Osteocyte (in vitro differentiated cells): ENCODE measurements at regions not wholly inside any gene's neighbourhood (a gene's known extent, or its start where the extent isn't known, plus 50 kb on each side); places are given as distances from the start of the nearest gene placed in this dataset.
"Not testable (repeated sequence)": the region's sequence is repeated elsewhere in the genome, so short reads cannot be mapped to it uniquely, and the experiment has no call there.

Source experiments
- DNase-seq: peaks from one replicate; pipeline ENCODE4 v3.0.0; 2021; ENCODE audit warnings: mixed read lengths; ENCODE audit not compliant: unreplicated experiment; ENCODE audit errors: extremely low spot score
- H3K27ac Mint-ChIP-seq: one replicate; pipeline ENCODE4 v1.8.0; 2021; ENCODE audit warnings: mild to moderate bottlenecking, mixed read lengths; ENCODE audit not compliant: unreplicated experiment
- H3K27me3 Mint-ChIP-seq: one replicate; pipeline ENCODE4 v1.8.0; 2021; ENCODE audit warnings: mixed read lengths; ENCODE audit not compliant: unreplicated experiment
- H3K36me3 Mint-ChIP-seq: one replicate; pipeline ENCODE4 v1.8.0; 2021; ENCODE audit warnings: mixed read lengths; ENCODE audit not compliant: unreplicated experiment
- H3K4me1 Mint-ChIP-seq: one replicate; pipeline ENCODE4 v1.8.0; 2021; ENCODE audit warnings: mixed read lengths; ENCODE audit not compliant: unreplicated experiment
- H3K4me3 Mint-ChIP-seq: one replicate; pipeline ENCODE4 v1.8.0; 2021; ENCODE audit warnings: mild to moderate bottlenecking, moderate library complexity, mixed read lengths; ENCODE audit not compliant: unreplicated experiment
- H3K9me3 Mint-ChIP-seq: one replicate; pipeline ENCODE4 v1.8.0; 2021; ENCODE audit warnings: mixed read lengths; ENCODE audit not compliant: unreplicated experiment
- TF ChIP-seq, protein P1 (sequence below): fragments of 200-600 bp; sonication (generic); IDR thresholded peaks from 2 replicates; pipeline ENCODE4 v1.5.0; 2021; ENCODE audit warnings: antibody characterized with exemption, mild to moderate bottlenecking, moderate library complexity

DNA sequence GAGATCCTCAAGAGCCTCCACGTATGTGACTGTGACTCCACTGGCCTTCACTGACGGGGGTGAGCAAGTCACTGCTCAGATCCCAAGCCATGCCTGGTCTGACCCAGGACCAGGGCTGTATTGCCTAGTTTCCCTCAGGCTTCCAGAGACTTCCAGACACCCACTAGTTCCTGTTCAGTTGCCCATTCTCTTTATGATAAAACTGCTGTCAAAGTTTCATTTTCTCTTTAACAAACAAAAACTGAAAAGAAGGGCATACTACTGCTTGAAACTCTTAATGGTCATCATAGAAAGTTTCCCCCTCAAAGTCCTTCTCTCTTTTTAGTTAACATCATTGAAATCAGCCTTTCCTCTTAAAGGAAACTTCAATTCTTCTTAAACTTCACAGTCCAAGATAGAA is 105.7 kb upstream of the GHR start:
- H3K9me3 Mint-ChIP-seq, result peaks cover 18% of the 10 kb centered on the region
- no peak for DNase-seq
- no peak overlapping the region for H3K4me3 Mint-ChIP-seq
- H3K27me3 Mint-ChIP-seq, result no peaks in the 10 kb centered on the region
- no peak overlapping the region for H3K27ac Mint-ChIP-seq
- no peaks in the 10 kb centered on the region for H3K4me1 Mint-ChIP-seq
- TF ChIP-seq, protein P1, sequence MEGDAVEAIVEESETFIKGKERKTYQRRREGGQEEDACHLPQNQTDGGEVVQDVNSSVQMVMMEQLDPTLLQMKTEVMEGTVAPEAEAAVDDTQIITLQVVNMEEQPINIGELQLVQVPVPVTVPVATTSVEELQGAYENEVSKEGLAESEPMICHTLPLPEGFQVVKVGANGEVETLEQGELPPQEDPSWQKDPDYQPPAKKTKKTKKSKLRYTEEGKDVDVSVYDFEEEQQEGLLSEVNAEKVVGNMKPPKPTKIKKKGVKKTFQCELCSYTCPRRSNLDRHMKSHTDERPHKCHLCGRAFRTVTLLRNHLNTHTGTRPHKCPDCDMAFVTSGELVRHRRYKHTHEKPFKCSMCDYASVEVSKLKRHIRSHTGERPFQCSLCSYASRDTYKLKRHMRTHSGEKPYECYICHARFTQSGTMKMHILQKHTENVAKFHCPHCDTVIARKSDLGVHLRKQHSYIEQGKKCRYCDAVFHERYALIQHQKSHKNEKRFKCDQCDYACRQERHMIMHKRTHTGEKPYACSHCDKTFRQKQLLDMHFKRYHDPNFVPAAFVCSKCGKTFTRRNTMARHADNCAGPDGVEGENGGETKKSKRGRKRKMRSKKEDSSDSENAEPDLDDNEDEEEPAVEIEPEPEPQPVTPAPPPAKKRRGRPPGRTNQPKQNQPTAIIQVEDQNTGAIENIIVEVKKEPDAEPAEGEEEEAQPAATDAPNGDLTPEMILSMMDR, result no peak
- no peaks in the 10 kb centered on the region for H3K36me3 Mint-ChIP-seq

DNA sequence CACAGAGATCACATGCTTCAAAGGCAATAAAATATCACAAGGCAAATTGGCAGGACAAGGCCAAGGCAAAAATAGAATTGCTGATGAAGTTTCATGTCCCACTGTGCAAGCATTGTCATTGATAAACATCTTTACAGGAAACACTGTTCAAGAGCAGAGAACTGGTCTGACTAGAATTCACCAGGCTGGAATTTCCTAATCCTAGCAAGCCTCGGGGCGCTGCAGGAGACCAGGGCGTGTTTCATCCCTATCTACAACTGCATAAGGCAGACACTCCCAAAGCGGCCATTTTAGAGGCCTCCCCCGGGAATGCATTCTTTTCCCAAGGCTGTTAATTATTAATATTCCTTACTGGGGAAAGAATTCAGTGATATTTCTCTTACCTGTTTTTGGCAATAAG is 103.7 kb upstream of the GHR start:
- H3K4me3 Mint-ChIP-seq, H3K27me3 Mint-ChIP-seq, H3K36me3 Mint-ChIP-seq, H3K4me1 Mint-ChIP-seq, DNase-seq, H3K27ac Mint-ChIP-seq: not testable (repeated sequence)
- H3K9me3 Mint-ChIP-seq, result peaks cover 18% of the 10 kb centered on the region

DNA sequence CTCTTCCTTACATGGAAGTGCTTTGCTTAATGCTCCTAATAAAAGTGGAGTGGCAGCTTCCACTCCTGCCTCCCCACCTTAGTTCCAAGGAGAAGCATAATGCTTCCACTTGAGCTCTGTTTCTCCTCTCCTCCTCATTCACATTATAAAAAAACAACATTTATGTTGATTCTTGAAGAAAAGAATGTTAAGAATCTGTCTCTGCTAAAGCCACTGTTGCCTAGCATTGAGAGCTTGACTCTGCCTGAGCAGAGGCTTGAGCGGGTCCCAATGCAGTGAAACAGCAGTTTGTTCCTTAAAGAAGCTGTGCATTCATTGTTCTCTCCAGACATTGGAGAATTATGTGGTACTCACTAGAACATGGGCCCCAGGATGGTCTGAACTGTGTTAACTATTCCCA is 101.5 kb upstream of the GHR start:
- Mint-ChIP-seq H3K27ac (no peak overlapping the region), H3K36me3 (no peaks in the 10 kb centered on the region), H3K4me1 (no peaks in the 10 kb centered on the region), H3K9me3 (peaks cover 16% of the 10 kb centered on the region), H3K4me3 (no peak overlapping the region), H3K27me3 (no peaks in the 10 kb centered on the region)
- TF ChIP-seq, protein P1, result no peak
- no peak for DNase-seq

DNA sequence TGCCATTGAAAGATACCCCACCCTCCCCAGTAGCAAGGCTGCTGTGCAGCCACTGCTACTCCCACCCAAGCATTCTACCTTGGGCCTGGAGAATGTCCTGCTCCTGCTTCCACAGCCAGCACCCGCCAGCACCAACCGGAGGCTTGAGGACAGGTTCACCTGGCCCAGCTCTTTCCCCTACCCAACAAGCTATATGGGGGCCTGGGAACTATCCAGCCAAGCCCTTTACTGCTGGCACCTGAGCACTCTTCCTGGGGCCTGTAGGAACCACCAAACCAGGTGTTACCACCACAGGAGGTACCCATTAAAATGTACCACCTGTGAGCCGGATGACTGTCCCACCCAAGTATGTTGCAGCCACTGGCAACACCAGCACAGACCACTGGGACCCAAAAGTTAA is 86.1 kb upstream of the GHR start:
- no peaks in the 10 kb centered on the region for H3K36me3 Mint-ChIP-seq
- peaks cover 17% of the 10 kb centered on the region for H3K9me3 Mint-ChIP-seq
- no peaks in the 10 kb centered on the region for H3K4me1 Mint-ChIP-seq
- no peaks in the 10 kb centered on the region for H3K27me3 Mint-ChIP-seq
- H3K27ac Mint-ChIP-seq, result no peak overlapping the region
- no peak for DNase-seq
- TF ChIP-seq, protein P1, result no peak
- no peak overlapping the region for H3K4me3 Mint-ChIP-seq

DNA sequence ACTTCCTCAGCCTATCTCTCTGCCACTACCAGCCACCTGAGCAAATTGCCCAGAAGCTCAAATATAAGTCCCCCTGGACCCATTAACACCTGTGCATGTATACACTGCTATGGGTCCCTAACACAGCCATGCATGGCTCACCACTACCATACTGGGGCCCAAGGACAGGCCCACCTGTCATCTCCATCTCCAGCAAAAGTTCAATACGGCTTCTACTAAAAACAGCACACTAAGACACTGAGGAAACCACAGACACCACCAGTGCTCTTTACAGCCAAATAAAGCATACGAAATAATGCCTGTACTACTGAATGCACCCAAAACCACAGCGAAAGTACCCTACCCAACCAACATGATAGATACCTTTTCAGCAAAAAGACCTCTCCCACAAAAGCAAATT is 85.6 kb upstream of the GHR start:
- H3K4me3 Mint-ChIP-seq, result no peak overlapping the region
- no peaks in the 10 kb centered on the region for H3K27me3 Mint-ChIP-seq
- H3K36me3 Mint-ChIP-seq, result no peaks in the 10 kb centered on the region
- peaks cover 17% of the 10 kb centered on the region for H3K9me3 Mint-ChIP-seq
- DNase-seq, result no peak
- H3K4me1 Mint-ChIP-seq, result no peaks in the 10 kb centered on the region
- no peak overlapping the region for H3K27ac Mint-ChIP-seq
- TF ChIP-seq, protein P1, result no peak

DNA sequence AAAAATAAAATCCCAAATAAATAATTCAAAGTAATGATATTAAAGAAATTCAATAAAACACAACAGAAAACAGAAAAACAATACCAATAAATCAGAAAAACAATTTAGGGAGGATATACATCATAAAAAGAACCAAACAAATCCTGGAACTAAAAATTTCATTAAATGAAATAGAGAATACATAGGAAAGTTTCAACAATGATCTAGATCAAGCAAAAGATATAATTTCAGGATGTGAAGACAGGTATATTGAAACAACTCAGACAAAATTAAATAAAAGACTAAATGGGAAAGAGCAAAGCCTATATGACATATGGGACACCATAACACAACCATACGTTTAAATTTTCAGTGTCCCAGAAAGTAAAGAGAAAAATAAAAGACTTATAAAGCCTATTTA is 85.1 kb upstream of the GHR start:
- no peaks in the 10 kb centered on the region for H3K36me3 Mint-ChIP-seq
- TF ChIP-seq, protein P1, result no peak
- no peak for DNase-seq
- H3K9me3 Mint-ChIP-seq, result peaks cover 20% of the 10 kb centered on the region
- no peak overlapping the region for H3K4me3 Mint-ChIP-seq
- no peaks in the 10 kb centered on the region for H3K4me1 Mint-ChIP-seq
- no peak overlapping the region for H3K27ac Mint-ChIP-seq
- no peaks in the 10 kb centered on the region for H3K27me3 Mint-ChIP-seq
